Breast epithelium (tissue), 4 donors: ENCODE measurements at regions not wholly inside any gene's neighbourhood (a gene's known extent, or its start where the extent isn't known, plus 50 kb on each side); places are given as distances from the start of the nearest gene placed in this dataset.

Experiments
- DNase-seq, 2 donors: peaks; one replicate each; pipeline ENCODE4 v3.0.0-alpha.2; 2019; ENCODE audit warnings: low spot score in 2 of 2
- H3K27ac ChIP-seq, 2 donors: fragments of 200-600 bp; sonication (generic) in 1 of 2; one replicate each; pipeline ENCODE4 v1.5.1; 2016 to 2019; ENCODE audit warnings: mild to moderate bottlenecking in 1 of 2
- H3K27me3 ChIP-seq, 2 donors: fragments of 200-600 bp; sonication (generic) in 1 of 2; one replicate each; pipeline versions ENCODE4 v1.5.1 to v1.6.0; 2017 to 2019; ENCODE audit warnings: control low read depth in 1 of 2, mild to moderate bottlenecking in 1 of 2
- H3K36me3 ChIP-seq: fragments of 200-600 bp; one replicate; pipeline ENCODE4 v1.5.1; 2019
- H3K4me1 ChIP-seq, 2 donors: fragments of 200-600 bp; sonication (generic); one replicate each; pipeline ENCODE4 v1.5.1; 2016 to 2019; ENCODE audit warnings: control low read depth in 1 of 2
- H3K4me3 ChIP-seq, 3 donors: fragments of 200-600 bp; sonication (generic); 1 replicate in 2 of 3; 2 replicates in 1 of 3; pipeline ENCODE4 v1.5.1; 2016 to 2019; ENCODE audit warnings: mild to moderate bottlenecking in 3 of 3, moderate library complexity in 2 of 3
- H3K9me3 ChIP-seq, 2 donors: fragments of 200-600 bp; sonication (generic) in 1 of 2; one replicate each; pipeline ENCODE4 v1.5.1; 2016 to 2019; ENCODE audit warnings: control low read depth in 1 of 2
- CTCF ChIP-seq, 3 donors: fragments of 450-650 bp; IDR thresholded peaks; one replicate each; pipeline ENCODE4 v1.5.1; 2016 to 2017; ENCODE audit warnings: antibody characterized with exemption in 3 of 3, mild to moderate bottlenecking in 3 of 3, moderate library complexity in 3 of 3
- POLR2A ChIP-seq: fragments of 450-650 bp; IDR thresholded peaks from one replicate; pipeline ENCODE4 v1.6.1; 2016; ENCODE audit warnings: antibody characterized with exemption, mild to moderate bottlenecking, moderate library complexity
- POLR2AphosphoS5 ChIP-seq, 3 donors: sonication (generic); formaldehyde crosslinking; IDR thresholded peaks; one replicate each; pipeline ENCODE4 v1.6.1; 2017; ENCODE audit warnings: antibody characterized with exemption in 3 of 3
- intact Hi-C: fragments of 100-400 bp; cut with DNase I; formaldehyde crosslinking; loops from one replicate; pipeline ENCODE4 v1.15.1; 2023; ENCODE audit warnings: low total_unique reads

GRCh38 chr5:106185661-106186081 lies 1485.1 kb downstream of the EFNA5 start:
- Histone ChIP-seq H3K9me3 (no peaks in the 10 kb centered on the region), H3K4me1 (no peaks in the 10 kb centered on the region), H3K4me3 (no peak overlapping the region), H3K27ac (no peak overlapping the region), H3K27me3 (no peaks in the 10 kb centered on the region), H3K36me3 (no peaks in the 10 kb centered on the region)
- no peak for TF ChIP-seq POLR2A
- TF ChIP-seq CTCF (IDR thresholded peaks at IDR 0.05) = no peak
- TF ChIP-seq POLR2AphosphoS5 (IDR thresholded peaks at IDR 0.05) = no peak
- intact Hi-C loops = no loop called here
- DNase-seq = no peak

- peaks cover 0 to 8% of the 10 kb centered on the region in 2 donors for H3K9me3 ChIP-seq
- no peaks in the 10 kb centered on the region for H3K36me3 ChIP-seq
- DNase-seq = no peak
- intact Hi-C loops = no loop called here
- H3K27me3 ChIP-seq = no peaks in the 10 kb centered on the region
- no peak overlapping the region for H3K4me3 ChIP-seq
- no peak overlapping the region for H3K27ac ChIP-seq
- no peaks in the 10 kb centered on the region for H3K4me1 ChIP-seq
- TF ChIP-seq CTCF (IDR thresholded peaks at IDR 0.05) (no peak), POLR2A (no peak)
Observed at GRCh38 chr5:106174903-106175302, 1495.8 kb downstream of the EFNA5 start.

GRCh38 chr5:106172681-106173532 lies 1497.8 kb downstream of the EFNA5 start:
- no peak for TF ChIP-seq CTCF (IDR thresholded peaks at IDR 0.05)
- intact Hi-C loops = no loop called here
- H3K4me1 ChIP-seq = no peaks in the 10 kb centered on the region
- no peaks in the 10 kb centered on the region for H3K27me3 ChIP-seq
- no peak for DNase-seq
- no peak overlapping the region for H3K4me3 ChIP-seq
- peaks cover 0 to 8% of the 10 kb centered on the region in 2 donors for H3K9me3 ChIP-seq
- no peak overlapping the region for H3K27ac ChIP-seq
- H3K36me3 ChIP-seq = no peaks in the 10 kb centered on the region

- no peak for TF ChIP-seq CTCF (IDR thresholded peaks at IDR 0.05)
- TF ChIP-seq POLR2A = no peak
- H3K36me3 ChIP-seq = no peaks in the 10 kb centered on the region
- intact Hi-C loops = no loop called here
- no peaks in the 10 kb centered on the region for H3K27me3 ChIP-seq
- no peak for DNase-seq
- H3K4me1 ChIP-seq = no peaks in the 10 kb centered on the region
- no peak overlapping the region for H3K27ac ChIP-seq
- H3K4me3 ChIP-seq = no peak overlapping the region
- H3K9me3 ChIP-seq = peaks cover 0 to 8% of the 10 kb centered on the region in 2 donors
Observed at GRCh38 chr5:106171708-106172107, 1499.0 kb downstream of the EFNA5 start.

GRCh38 chr5:106171132-106171531 lies 1499.6 kb downstream of the EFNA5 start:
- Histone ChIP-seq H3K4me3 (no peak overlapping the region), H3K36me3 (no peaks in the 10 kb centered on the region), H3K9me3 (peaks cover 0 to 8% of the 10 kb centered on the region in 2 donors), H3K4me1 (no peaks in the 10 kb centered on the region), H3K27ac (no peak overlapping the region), H3K27me3 (no peaks in the 10 kb centered on the region)
- no peak for DNase-seq
- intact Hi-C loops = no loop called here
- TF ChIP-seq POLR2A = no peak
- TF ChIP-seq POLR2AphosphoS5 (IDR thresholded peaks at IDR 0.05) = no peak
- no peak for TF ChIP-seq CTCF (IDR thresholded peaks at IDR 0.05)
